Bronchial epithelial cell (primary cell): ENCODE measurements at regions not wholly inside any gene's neighbourhood (a gene's known extent, or its start where the extent isn't known, plus 50 kb on each side); places are given as distances from the start of the nearest gene placed in this dataset.

Experiments
- DNase-seq: peaks from one replicate; pipeline ENCODE4 v3.0.0-alpha.2; 2010; ENCODE audit warnings: low read depth
- FAIRE-seq: peaks from 2 replicates; lab custom pipeline; 2011; peaks lifted over from hg19 to GRCh38; lab: Jason Lieb, UNC
- H3K27me3 ChIP-seq: 2 replicates; pipeline ENCODE4 v1.5.1; 2011; ENCODE audit warnings: low read length; ENCODE audit not compliant: control insufficient read depth, insufficient read depth
- H3K36me3 ChIP-seq: 2 replicates; pipeline ENCODE4 v1.5.1; 2011; ENCODE audit warnings: low read length; ENCODE audit not compliant: control insufficient read depth, insufficient read depth
- H3K4me3 ChIP-seq: 2 replicates; pipeline ENCODE4 v1.5.1; 2011; ENCODE audit warnings: mild to moderate bottlenecking, low read depth, low read length, control low read depth
- TF ChIP-seq, protein P1 (sequence below): IDR thresholded peaks from 2 replicates; pipeline ENCODE4 v1.5.1; 2011; ENCODE audit warnings: mild to moderate bottlenecking, moderate library complexity, low read length, control low read depth, inconsistent platforms; ENCODE audit not compliant: insufficient read depth, severe bottlenecking

DNA sequence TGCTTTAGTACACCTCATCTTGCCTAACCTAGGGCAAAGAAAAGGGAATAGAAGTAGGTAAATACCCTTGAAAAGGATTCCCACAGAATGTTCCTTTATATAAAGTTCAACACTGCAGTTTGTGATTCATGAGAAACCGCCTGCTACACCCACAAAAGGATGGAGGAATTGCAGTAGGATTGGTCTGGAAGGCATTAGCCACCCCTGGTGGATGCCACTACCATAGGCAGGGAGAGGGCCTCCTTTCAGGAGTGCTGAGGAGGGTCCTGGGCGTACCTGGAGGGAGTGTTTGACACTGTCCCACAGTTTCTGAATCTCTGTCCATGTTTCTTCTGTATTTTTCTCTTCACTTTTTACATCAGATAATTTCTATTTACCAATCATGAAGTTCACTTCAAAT lies 221.8 kb upstream of the TMEM72 start:
- FAIRE-seq, result no peak
- no peaks in the 10 kb centered on the region for H3K36me3 ChIP-seq
- no peak for DNase-seq

DNA sequence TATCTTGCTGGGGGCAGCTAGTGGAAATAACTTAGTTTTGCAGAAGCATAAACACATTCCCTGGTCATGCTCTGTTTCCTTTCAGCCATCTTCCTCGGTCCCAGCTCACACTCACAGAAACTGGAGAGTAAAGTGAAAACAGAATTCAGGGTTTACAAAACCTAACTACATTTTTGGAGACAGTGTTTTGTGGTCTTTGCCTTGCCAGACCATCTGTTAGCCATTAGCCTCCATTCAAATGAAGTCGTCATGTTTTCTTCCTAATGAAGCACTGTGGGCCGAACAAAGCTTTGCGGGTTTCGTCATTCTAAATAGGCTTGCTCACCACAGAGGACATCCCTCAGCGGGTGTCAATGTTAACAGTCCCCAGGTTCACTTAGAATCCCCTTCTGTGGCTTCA lies 214.6 kb upstream of the TMEM72 start:
- Histone ChIP-seq H3K36me3 (no peaks in the 10 kb centered on the region), H3K4me3 (no peak overlapping the region), H3K27me3 (no peaks in the 10 kb centered on the region)
- DNase-seq (no peak), FAIRE-seq (no peak)
- TF ChIP-seq, protein P1, sequence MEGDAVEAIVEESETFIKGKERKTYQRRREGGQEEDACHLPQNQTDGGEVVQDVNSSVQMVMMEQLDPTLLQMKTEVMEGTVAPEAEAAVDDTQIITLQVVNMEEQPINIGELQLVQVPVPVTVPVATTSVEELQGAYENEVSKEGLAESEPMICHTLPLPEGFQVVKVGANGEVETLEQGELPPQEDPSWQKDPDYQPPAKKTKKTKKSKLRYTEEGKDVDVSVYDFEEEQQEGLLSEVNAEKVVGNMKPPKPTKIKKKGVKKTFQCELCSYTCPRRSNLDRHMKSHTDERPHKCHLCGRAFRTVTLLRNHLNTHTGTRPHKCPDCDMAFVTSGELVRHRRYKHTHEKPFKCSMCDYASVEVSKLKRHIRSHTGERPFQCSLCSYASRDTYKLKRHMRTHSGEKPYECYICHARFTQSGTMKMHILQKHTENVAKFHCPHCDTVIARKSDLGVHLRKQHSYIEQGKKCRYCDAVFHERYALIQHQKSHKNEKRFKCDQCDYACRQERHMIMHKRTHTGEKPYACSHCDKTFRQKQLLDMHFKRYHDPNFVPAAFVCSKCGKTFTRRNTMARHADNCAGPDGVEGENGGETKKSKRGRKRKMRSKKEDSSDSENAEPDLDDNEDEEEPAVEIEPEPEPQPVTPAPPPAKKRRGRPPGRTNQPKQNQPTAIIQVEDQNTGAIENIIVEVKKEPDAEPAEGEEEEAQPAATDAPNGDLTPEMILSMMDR, result no peak

More for the DNA sequence above, 221.8 kb upstream of the TMEM72 start:
- TF ChIP-seq, protein P1, result no peak
- Histone ChIP-seq H3K4me3 (no peak overlapping the region), H3K27me3 (no peaks in the 10 kb centered on the region)

DNA sequence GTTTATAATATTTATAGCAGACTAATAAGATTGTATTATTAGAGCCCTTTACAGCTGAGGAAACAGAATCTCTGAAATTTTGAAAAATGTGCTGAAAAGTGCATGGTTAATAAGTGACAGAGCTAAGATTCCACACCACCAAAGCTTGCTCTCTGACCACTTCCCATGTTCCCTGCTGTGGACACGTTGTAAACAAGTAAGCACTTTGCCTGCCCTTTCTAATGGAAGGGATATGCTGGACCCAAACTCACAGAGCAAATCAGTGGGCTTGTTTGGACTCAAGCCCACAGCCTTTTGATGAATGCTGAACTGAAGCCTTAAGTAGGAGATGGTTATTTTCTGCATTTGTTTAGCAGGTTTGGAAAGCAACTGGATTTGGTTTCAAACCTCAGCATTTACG lies 214.0 kb upstream of the TMEM72 start:
- TF ChIP-seq, protein P1, result no peak
- no peak for DNase-seq
- peak; percentile 81 for FAIRE-seq
- no peaks in the 10 kb centered on the region for H3K27me3 ChIP-seq
- H3K4me3 ChIP-seq, result no peak overlapping the region
- H3K36me3 ChIP-seq, result no peaks in the 10 kb centered on the region

DNA sequence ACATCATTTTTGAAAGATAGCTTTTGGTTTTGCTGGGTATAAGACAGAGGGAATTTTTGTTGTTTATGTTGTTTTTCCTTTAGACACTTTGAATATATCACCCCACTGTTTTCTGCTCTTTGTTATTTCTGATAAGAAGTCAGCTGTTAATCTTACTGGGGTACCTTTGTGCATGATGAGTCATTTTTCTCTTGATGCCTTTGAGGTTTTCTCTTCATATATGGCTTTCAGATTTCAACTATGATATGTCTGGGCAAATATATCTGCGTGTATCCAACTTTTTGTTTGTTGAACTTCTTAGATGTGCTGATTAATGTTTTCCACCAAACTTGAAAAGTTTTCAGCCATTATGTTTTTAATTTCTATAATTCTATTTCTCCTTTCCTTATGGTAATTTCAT lies 208.6 kb upstream of the TMEM72 start:
- Histone ChIP-seq H3K4me3 (no peak overlapping the region), H3K27me3 (no peaks in the 10 kb centered on the region), H3K36me3 (no peaks in the 10 kb centered on the region)
- DNase-seq, result peak; percentile 5
- TF ChIP-seq, protein P1, result no peak
- no peak for FAIRE-seq

DNA sequence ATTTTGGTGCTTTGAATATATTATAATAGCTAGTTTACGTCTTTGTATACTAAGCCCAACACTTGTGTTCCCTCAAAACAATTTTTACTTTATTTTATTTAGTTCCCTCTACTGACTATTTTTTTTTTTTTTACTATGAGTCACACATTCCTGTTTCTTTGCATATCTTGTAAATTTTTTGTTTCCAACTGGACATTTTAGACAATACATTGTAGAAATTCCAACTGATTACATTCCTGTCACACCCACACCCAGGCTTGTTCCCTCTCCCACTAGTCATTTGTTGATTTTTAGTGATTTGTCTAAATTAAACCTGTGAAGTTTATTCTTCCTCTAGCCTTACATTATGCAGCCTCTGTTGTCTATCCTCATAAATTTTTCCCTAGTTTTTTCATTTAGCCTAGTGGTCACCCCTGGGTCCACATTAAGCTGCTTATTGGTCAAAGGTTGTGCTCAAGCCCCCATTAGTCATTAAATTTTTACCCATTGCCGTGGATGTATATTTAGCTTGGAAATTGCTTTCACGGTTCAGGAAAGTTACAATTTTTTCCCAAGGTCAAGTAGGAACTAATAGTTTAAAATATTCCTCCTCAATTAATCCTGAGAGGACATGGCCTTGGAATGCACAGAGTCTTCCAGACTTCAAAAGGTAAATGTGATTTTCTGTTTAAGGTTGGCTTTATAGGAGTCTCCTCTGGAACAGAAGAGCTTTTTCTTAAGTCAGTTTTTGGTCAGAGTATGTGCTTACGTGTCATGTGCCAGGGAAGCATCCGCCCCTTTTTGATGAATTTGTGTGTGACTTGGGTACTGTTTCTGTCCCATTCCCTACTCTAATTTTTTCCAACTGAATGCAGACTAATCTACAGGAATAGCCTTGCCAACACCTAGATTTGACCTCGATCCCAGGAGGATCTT lies 207.6 kb upstream of the TMEM72 start:
- DNase-seq (peak; percentile 51), FAIRE-seq (no peak)
- no peaks in the 10 kb centered on the region for H3K36me3 ChIP-seq
- no peaks in the 10 kb centered on the region for H3K27me3 ChIP-seq
- no peak overlapping the region for H3K4me3 ChIP-seq
- TF ChIP-seq, protein P1, result no peak
